ENCODE measurements at regions not wholly inside any gene's neighbourhood (a gene's known extent, or its start where the extent isn't known, plus 50 kb on each side); places are given as distances from the start of the nearest gene placed in this dataset.

DNA sequence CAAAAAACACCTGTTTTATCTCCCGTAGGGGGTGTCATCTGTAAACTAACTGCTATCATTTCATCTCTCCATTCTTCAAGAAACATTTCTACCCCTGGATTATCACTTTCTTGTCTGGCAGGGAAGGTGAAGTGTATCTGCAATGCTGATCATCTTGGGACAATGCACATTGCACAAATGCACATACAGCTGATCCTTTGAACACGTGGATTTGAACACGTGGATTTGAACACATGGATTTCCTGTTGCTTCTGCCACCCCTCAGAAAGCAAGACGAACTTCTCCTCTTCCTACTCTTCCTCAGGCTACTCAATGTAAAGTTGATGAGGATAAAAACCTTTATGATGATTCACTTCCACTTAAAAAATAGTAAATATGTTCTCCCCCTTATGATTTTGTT lies 147.4 kb upstream of the PRLR start:
- CTCF ChIA-PET, result no interaction called here
- Histone ChIP-seq H3K27me3 (ENCODE audit: control insufficient read depth, insufficient read depth, low read length) (no peaks in the 10 kb centered on the region), H3K9ac (ENCODE audit: low read depth, low read length) (no peak overlapping the region), H2BK15ac (ENCODE audit: low read depth, low read length) (no peak overlapping the region), H2AK5ac (ENCODE audit: low read depth, low read length) (no peak overlapping the region), H3K18ac (ENCODE audit: low read depth, low read length) (no peak overlapping the region), H3K4me3 (ENCODE audit: insufficient read depth, low read depth, low read length) (no peak overlapping the region), H2AFZ (replicated peaks; ENCODE audit: low read length, poor library complexity) (no peak overlapping the region), H4K20me1 (ENCODE audit: insufficient read depth, low read length) (no peaks in the 10 kb centered on the region), H2AK9ac (replicated peaks; ENCODE audit: low read depth, low read length, poor library complexity) (no peak overlapping the region), H3K4ac (ENCODE audit: low read depth, low read length) (no peak overlapping the region), H4K91ac (ENCODE audit: insufficient read depth, low read depth, low read length) (no peak overlapping the region), H4K5ac (ENCODE audit: low read depth, low read length) (no peak overlapping the region), H3K23ac (ENCODE audit: low read depth, low read length) (no peak overlapping the region), H3K14ac (replicated peaks; ENCODE audit: low read depth, low read length) (no peak overlapping the region), H3K36me3 (ENCODE audit: control insufficient read depth, insufficient read depth, low read length) (no peaks in the 10 kb centered on the region), H3K4me2 (ENCODE audit: low read depth, low read length) (no peak overlapping the region), H3K9me1 (ENCODE audit: insufficient read depth, low read length) (no peaks in the 10 kb centered on the region), H2BK120ac (ENCODE audit: low read depth, low read length) (no peak overlapping the region), H3K79me1 (ENCODE audit: low read depth in 1 of 2, low read length in 2 of 2) (no peaks in the 10 kb centered on the region), H2BK5ac (ENCODE audit: low read depth, low read length, poor library complexity, severe bottlenecking) (no peak overlapping the region), H4K8ac (ENCODE audit: low read depth in 2 of 2, low read length in 2 of 2) (no peak overlapping the region), H3K56ac (ENCODE audit: extremely low read depth, insufficient read depth, low read length) (no peak overlapping the region), H3K27ac (ENCODE audit: insufficient read depth, low read length) (no peak overlapping the region), H3K4me1 (ENCODE audit: control insufficient read depth, insufficient read depth, low read length) (no peaks in the 10 kb centered on the region), H2BK20ac (ENCODE audit: low read depth, low read length) (no peak overlapping the region), H3K9me3 (ENCODE audit: control insufficient read depth, insufficient read depth, low read length) (no peaks in the 10 kb centered on the region)
- intact Hi-C loops (cut with micrococcal nuclease), result no loop called here
- dilution Hi-C loops (cut with HindIII; ENCODE audit: low sequenced_read_pairs, unreplicated experiment), result no loop called here
- WGBS, 2 experiments (ENCODE audit: extremely low coverage in 2 of 2, insufficient read length in 1 of 2), result no CpG with 5 or more reads among the region's 4 CpGs
- in situ Hi-C loops (cut with MboI; ENCODE audit: low sequenced_read_pairs), result no loop called here
- BruUV-seq (replicated peaks), result no TSS peak
- TF ChIP-seq RAD21 (IDR thresholded peaks at IDR 0.05; ENCODE audit: low read length) (no peak), NFE2L2 (IDR thresholded peaks at IDR 0.05; ENCODE audit: low read depth, low read length) (no peak), CHD1 (IDR thresholded peaks at IDR 0.05; ENCODE audit: low read depth, low read length) (no peak), CEBPB (IDR thresholded peaks at IDR 0.05; ENCODE audit: low read depth, low read length) (no peak), MAZ (IDR thresholded peaks at IDR 0.05; ENCODE audit: borderline replicate concordance, low read depth, low read length) (no peak), SMC3 (IDR thresholded peaks at IDR 0.05; ENCODE audit: low read depth, low read length) (no peak), MAFK (IDR thresholded peaks at IDR 0.05; ENCODE audit: low read depth, low read length) (no peak), BHLHE40 (IDR thresholded peaks at IDR 0.05; ENCODE audit: low read depth, low read length) (no peak)
- TF ChIP-seq, protein P1, sequence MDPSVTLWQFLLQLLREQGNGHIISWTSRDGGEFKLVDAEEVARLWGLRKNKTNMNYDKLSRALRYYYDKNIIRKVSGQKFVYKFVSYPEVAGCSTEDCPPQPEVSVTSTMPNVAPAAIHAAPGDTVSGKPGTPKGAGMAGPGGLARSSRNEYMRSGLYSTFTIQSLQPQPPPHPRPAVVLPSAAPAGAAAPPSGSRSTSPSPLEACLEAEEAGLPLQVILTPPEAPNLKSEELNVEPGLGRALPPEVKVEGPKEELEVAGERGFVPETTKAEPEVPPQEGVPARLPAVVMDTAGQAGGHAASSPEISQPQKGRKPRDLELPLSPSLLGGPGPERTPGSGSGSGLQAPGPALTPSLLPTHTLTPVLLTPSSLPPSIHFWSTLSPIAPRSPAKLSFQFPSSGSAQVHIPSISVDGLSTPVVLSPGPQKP (IDR thresholded peaks at IDR 0.05; ENCODE audit: borderline replicate concordance, low read depth, low read length), result no peak
- TF ChIP-seq, protein P2, sequence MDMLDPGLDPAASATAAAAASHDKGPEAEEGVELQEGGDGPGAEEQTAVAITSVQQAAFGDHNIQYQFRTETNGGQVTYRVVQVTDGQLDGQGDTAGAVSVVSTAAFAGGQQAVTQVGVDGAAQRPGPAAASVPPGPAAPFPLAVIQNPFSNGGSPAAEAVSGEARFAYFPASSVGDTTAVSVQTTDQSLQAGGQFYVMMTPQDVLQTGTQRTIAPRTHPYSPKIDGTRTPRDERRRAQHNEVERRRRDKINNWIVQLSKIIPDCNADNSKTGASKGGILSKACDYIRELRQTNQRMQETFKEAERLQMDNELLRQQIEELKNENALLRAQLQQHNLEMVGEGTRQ (IDR thresholded peaks at IDR 0.05; ENCODE audit: low read depth, low read length), result no peak
- TF ChIP-seq, protein P3, sequence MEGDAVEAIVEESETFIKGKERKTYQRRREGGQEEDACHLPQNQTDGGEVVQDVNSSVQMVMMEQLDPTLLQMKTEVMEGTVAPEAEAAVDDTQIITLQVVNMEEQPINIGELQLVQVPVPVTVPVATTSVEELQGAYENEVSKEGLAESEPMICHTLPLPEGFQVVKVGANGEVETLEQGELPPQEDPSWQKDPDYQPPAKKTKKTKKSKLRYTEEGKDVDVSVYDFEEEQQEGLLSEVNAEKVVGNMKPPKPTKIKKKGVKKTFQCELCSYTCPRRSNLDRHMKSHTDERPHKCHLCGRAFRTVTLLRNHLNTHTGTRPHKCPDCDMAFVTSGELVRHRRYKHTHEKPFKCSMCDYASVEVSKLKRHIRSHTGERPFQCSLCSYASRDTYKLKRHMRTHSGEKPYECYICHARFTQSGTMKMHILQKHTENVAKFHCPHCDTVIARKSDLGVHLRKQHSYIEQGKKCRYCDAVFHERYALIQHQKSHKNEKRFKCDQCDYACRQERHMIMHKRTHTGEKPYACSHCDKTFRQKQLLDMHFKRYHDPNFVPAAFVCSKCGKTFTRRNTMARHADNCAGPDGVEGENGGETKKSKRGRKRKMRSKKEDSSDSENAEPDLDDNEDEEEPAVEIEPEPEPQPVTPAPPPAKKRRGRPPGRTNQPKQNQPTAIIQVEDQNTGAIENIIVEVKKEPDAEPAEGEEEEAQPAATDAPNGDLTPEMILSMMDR (conservative IDR thresholded peaks at IDR 0.05; ENCODE audit: low read depth, low read length), result no peak
- ATAC-seq (ENCODE audit: low read depth) (no peak), DNase-seq (no peak)
- POLR2A ChIA-PET (ENCODE audit: unreplicated experiment), result no interaction called here

Measured in IMR-90 (cell line).